GM12878 (cell line): ENCODE measurements at regions not wholly inside any gene's neighbourhood (a gene's known extent, or its start where the extent isn't known, plus 50 kb on each side); places are given as distances from the start of the nearest gene placed in this dataset.

ENCODE experiments used
- CEBPB ChIP-seq, 2 experiments: fragments of 150-350 bp in 1 of 2; IDR thresholded peaks; 2 replicates each; pipeline ENCODE4 v1.6.1; 2012 to 2014; ENCODE audit warnings: low read depth in 2 of 2, low read length in 2 of 2, borderline replicate concordance in 1 of 2, inconsistent platforms in 1 of 2
- CHD2 ChIP-seq: IDR thresholded peaks from 2 replicates; pipeline ENCODE4 v1.6.1; 2011; ENCODE audit warnings: low read depth, low read length, improper control_type of control experiment, borderline replicate concordance
- HCFC1 ChIP-seq: fragments of 150-350 bp; IDR thresholded peaks from 2 replicates; pipeline ENCODE4 v1.6.1; 2014; ENCODE audit warnings: low read length
- NFIC ChIP-seq: IDR thresholded peaks from 2 replicates; pipeline ENCODE4 v1.6.1; 2012; ENCODE audit warnings: low read depth, mild to moderate bottlenecking, inconsistent platforms, low read length, moderate library complexity
- NFYA ChIP-seq: IDR thresholded peaks from 2 replicates; pipeline ENCODE4 v1.6.1; 2011; ENCODE audit warnings: low read depth, mild to moderate bottlenecking, low read length, improper control_type of control experiment, borderline replicate concordance
- NR2C2 ChIP-seq: IDR thresholded peaks from 2 replicates; pipeline ENCODE4 v1.6.1; 2011; ENCODE audit warnings: borderline replicate concordance, low read depth; ENCODE audit not compliant: control insufficient read depth, insufficient read length
- RBBP5 ChIP-seq: fragments of 200-600 bp; sonication (generic); conservative IDR thresholded peaks from 2 replicates; pipeline ENCODE4 v1.6.1; 2016
- RFX5 ChIP-seq: IDR thresholded peaks from 2 replicates; pipeline ENCODE4 v1.6.1; 2011; ENCODE audit warnings: low read depth, low read length, improper control_type of control experiment
- SMARCA5 ChIP-seq: fragments of 450-650 bp; IDR thresholded peaks from 2 replicates; pipeline ENCODE4 v1.6.1; 2017; ENCODE audit warnings: mild to moderate bottlenecking
- TF ChIP-seq, protein P1 (sequence below): IDR thresholded peaks from 2 replicates; pipeline ENCODE4 v1.6.1; 2011; ENCODE audit warnings: borderline replicate concordance, low read depth, mild to moderate bottlenecking, moderate library complexity, mixed read lengths, low read length; ENCODE audit not compliant: insufficient read depth; ENCODE audit errors: extremely low read length
- TF ChIP-seq, protein P2 (sequence below): fragments of 450-650 bp; IDR thresholded peaks from 2 replicates; pipeline ENCODE4 v1.6.1; 2018; ENCODE audit warnings: mild to moderate bottlenecking, low read depth, moderate library complexity; ENCODE audit not compliant: partially characterized antibody
- TF ChIP-seq, protein P3 (sequence below): IDR thresholded peaks from 2 replicates; pipeline ENCODE4 v1.6.1; 2011; ENCODE audit warnings: low read depth, low read length, improper control_type of control experiment, borderline replicate concordance
- TF ChIP-seq, protein P4 (sequence below): fragments of 450-650 bp; IDR thresholded peaks from 2 replicates; pipeline ENCODE4 v1.6.1; 2014; ENCODE audit warnings: mild to moderate bottlenecking
- TF ChIP-seq, protein P5 (sequence below): fragments of 450-650 bp; formaldehyde crosslinking; IDR thresholded peaks from 2 replicates; pipeline ENCODE4 v1.4.0; 2020; ENCODE audit warnings: mild to moderate bottlenecking, moderate library complexity
- TF ChIP-seq, protein P6 (sequence below): fragments of 450-650 bp; IDR thresholded peaks from 2 replicates; pipeline ENCODE4 v1.6.1; 2018; ENCODE audit warnings: borderline replicate concordance, mild to moderate bottlenecking; ENCODE audit not compliant: partially characterized antibody

DNA sequence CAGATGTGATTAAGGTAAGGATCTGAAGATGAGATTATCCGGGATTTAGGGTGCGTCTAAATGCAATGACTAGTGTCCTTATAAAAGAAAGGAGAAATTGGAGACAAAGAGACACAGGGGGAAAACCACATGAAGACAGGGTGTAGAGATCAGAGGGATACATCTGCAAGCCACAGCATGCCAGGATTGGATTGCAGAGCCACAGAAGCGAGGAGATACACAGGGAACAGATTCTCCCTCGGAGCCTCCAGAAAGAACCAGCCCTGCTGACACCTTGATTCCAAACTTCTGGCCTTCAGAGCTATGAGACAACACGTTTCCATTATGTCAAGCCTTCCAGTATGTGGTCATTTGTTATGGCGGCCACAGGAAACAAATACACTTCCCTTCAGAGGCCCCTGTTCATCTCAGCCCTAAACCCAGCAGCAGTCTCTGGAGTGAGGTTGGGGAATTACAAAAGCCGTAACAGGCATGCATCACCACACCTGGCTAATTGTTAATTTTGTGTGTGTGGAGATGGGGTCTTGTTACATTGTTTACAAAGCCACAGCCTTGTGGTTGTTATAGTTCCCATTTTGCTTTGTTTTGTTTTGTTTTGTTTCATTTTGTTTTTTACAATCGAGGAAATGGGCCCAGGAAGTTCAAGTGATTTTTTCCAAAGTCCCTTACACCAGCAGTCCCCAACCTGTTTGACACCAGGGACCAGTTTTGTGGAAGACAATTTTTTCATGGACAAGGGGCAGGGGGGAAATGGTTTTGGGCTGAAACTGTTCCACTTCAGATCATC is 51.6 kb upstream of the LYRM9 start (continued):
- TF ChIP-seq CEBPB (IDR thresholded peaks at IDR 0.05; ENCODE audit: borderline replicate concordance in 1 of 2, low read depth in 2 of 2, low read length in 2 of 2), result no peak
- TF ChIP-seq NFYA, result no peak
- TF ChIP-seq, protein P1, sequence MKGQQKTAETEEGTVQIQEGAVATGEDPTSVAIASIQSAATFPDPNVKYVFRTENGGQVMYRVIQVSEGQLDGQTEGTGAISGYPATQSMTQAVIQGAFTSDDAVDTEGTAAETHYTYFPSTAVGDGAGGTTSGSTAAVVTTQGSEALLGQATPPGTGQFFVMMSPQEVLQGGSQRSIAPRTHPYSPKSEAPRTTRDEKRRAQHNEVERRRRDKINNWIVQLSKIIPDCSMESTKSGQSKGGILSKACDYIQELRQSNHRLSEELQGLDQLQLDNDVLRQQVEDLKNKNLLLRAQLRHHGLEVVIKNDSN, result no peak
- TF ChIP-seq, protein P2, sequence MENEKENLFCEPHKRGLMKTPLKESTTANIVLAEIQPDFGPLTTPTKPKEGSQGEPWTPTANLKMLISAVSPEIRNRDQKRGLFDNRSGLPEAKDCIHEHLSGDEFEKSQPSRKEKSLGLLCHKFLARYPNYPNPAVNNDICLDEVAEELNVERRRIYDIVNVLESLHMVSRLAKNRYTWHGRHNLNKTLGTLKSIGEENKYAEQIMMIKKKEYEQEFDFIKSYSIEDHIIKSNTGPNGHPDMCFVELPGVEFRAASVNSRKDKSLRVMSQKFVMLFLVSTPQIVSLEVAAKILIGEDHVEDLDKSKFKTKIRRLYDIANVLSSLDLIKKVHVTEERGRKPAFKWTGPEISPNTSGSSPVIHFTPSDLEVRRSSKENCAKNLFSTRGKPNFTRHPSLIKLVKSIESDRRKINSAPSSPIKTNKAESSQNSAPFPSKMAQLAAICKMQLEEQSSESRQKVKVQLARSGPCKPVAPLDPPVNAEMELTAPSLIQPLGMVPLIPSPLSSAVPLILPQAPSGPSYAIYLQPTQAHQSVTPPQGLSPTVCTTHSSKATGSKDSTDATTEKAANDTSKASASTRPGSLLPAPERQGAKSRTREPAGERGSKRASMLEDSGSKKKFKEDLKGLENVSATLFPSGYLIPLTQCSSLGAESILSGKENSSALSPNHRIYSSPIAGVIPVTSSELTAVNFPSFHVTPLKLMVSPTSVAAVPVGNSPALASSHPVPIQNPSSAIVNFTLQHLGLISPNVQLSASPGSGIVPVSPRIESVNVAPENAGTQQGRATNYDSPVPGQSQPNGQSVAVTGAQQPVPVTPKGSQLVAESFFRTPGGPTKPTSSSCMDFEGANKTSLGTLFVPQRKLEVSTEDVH, result no peak
- TF ChIP-seq CHD2, result no peak
- TF ChIP-seq, protein P3, sequence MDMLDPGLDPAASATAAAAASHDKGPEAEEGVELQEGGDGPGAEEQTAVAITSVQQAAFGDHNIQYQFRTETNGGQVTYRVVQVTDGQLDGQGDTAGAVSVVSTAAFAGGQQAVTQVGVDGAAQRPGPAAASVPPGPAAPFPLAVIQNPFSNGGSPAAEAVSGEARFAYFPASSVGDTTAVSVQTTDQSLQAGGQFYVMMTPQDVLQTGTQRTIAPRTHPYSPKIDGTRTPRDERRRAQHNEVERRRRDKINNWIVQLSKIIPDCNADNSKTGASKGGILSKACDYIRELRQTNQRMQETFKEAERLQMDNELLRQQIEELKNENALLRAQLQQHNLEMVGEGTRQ, result no peak
- TF ChIP-seq RFX5, result no peak
- TF ChIP-seq, protein P4, sequence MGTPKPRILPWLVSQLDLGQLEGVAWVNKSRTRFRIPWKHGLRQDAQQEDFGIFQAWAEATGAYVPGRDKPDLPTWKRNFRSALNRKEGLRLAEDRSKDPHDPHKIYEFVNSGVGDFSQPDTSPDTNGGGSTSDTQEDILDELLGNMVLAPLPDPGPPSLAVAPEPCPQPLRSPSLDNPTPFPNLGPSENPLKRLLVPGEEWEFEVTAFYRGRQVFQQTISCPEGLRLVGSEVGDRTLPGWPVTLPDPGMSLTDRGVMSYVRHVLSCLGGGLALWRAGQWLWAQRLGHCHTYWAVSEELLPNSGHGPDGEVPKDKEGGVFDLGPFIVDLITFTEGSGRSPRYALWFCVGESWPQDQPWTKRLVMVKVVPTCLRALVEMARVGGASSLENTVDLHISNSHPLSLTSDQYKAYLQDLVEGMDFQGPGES, result no peak
- TF ChIP-seq NR2C2, result no peak
- TF ChIP-seq, protein P5, sequence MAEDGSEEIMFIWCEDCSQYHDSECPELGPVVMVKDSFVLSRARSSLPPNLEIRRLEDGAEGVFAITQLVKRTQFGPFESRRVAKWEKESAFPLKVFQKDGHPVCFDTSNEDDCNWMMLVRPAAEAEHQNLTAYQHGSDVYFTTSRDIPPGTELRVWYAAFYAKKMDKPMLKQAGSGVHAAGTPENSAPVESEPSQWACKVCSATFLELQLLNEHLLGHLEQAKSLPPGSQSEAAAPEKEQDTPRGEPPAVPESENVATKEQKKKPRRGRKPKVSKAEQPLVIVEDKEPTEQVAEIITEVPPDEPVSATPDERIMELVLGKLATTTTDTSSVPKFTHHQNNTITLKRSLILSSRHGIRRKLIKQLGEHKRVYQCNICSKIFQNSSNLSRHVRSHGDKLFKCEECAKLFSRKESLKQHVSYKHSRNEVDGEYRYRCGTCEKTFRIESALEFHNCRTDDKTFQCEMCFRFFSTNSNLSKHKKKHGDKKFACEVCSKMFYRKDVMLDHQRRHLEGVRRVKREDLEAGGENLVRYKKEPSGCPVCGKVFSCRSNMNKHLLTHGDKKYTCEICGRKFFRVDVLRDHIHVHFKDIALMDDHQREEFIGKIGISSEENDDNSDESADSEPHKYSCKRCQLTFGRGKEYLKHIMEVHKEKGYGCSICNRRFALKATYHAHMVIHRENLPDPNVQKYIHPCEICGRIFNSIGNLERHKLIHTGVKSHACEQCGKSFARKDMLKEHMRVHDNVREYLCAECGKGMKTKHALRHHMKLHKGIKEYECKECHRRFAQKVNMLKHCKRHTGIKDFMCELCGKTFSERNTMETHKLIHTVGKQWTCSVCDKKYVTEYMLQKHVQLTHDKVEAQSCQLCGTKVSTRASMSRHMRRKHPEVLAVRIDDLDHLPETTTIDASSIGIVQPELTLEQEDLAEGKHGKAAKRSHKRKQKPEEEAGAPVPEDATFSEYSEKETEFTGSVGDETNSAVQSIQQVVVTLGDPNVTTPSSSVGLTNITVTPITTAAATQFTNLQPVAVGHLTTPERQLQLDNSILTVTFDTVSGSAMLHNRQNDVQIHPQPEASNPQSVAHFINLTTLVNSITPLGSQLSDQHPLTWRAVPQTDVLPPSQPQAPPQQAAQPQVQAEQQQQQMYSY, result no peak
- TF ChIP-seq, protein P6, sequence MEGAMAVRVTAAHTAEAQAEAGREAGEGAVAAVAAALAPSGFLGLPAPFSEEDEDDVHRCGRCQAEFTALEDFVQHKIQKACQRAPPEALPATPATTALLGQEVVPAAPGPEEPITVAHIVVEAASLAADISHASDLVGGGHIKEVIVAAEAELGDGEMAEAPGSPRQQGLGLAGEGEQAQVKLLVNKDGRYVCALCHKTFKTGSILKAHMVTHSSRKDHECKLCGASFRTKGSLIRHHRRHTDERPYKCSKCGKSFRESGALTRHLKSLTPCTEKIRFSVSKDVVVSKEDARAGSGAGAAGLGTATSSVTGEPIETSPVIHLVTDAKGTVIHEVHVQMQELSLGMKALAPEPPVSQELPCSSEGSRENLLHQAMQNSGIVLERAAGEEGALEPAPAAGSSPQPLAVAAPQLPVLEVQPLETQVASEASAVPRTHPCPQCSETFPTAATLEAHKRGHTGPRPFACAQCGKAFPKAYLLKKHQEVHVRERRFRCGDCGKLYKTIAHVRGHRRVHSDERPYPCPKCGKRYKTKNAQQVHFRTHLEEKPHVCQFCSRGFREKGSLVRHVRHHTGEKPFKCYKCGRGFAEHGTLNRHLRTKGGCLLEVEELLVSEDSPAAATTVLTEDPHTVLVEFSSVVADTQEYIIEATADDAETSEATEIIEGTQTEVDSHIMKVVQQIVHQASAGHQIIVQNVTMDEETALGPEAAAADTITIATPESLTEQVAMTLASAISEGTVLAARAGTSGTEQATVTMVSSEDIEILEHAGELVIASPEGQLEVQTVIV, result no peak
- no peak for TF ChIP-seq HCFC1
- no peak for TF ChIP-seq SMARCA5
- TF ChIP-seq RBBP5, result no peak
- TF ChIP-seq NFIC, result peak; percentile 39; the same call in 1 of the 2 replicates
